ENCODE measurements at regions not wholly inside any gene's neighbourhood (a gene's known extent, or its start where the extent isn't known, plus 50 kb on each side); places are given as distances from the start of the nearest gene placed in this dataset.
A peak's percentile ranks its signal among the peaks of the same experiment; 100 is the strongest.

DNA sequence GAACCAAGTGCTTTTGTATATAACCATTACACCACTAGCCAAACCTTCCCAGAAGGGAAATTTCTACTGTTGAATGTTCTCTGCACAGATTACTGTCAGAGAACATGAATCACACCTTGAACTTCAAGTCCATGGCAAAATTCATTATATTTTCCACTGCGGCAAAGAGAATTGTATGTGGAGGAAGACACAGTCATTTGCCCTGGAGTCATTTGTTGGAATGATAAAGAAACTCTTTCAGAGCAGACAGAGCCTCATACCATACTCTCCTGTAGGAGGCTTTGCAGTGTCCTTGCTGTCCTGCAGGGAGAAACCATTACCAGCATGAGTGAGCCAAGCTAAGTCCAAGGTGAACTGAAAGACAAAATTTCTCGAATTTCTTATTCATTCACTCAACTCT, 369.0 kb downstream of the ARHGEF28 start:
- Histone ChIP-seq H3K79me2 (ENCODE audit: low read length) (no peaks in the 10 kb centered on the region), H3K9me2 (replicated peaks; ENCODE audit: low read length) (no peaks in the 10 kb centered on the region), H3K27ac (ENCODE audit: low read length) (no peak overlapping the region), H3K9ac (ENCODE audit: low read length) (no peak overlapping the region), H3K36me3 (ENCODE audit: low read depth, low read length) (no peaks in the 10 kb centered on the region), H4K20me1 (ENCODE audit: low read length) (no peaks in the 10 kb centered on the region), H3F3A (ENCODE audit: low read length, unreplicated experiment) (no peaks in the 10 kb centered on the region), H2AFZ (ENCODE audit: low read length) (no peak overlapping the region), H3K9me3 (ENCODE audit: low read length) (no peaks in the 10 kb centered on the region), H3K4me3 (ENCODE audit: low read length) (no peak overlapping the region), H3K4me2 (ENCODE audit: low read length) (no peak overlapping the region), H3K4me1 (ENCODE audit: insufficient read depth, low read length) (no peaks in the 10 kb centered on the region), H3K27me3 (ENCODE audit: low read length) (no peaks in the 10 kb centered on the region)
- TF ChIP-seq, protein P1, sequence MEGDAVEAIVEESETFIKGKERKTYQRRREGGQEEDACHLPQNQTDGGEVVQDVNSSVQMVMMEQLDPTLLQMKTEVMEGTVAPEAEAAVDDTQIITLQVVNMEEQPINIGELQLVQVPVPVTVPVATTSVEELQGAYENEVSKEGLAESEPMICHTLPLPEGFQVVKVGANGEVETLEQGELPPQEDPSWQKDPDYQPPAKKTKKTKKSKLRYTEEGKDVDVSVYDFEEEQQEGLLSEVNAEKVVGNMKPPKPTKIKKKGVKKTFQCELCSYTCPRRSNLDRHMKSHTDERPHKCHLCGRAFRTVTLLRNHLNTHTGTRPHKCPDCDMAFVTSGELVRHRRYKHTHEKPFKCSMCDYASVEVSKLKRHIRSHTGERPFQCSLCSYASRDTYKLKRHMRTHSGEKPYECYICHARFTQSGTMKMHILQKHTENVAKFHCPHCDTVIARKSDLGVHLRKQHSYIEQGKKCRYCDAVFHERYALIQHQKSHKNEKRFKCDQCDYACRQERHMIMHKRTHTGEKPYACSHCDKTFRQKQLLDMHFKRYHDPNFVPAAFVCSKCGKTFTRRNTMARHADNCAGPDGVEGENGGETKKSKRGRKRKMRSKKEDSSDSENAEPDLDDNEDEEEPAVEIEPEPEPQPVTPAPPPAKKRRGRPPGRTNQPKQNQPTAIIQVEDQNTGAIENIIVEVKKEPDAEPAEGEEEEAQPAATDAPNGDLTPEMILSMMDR (conservative IDR thresholded peaks at IDR 0.05; ENCODE audit: low read depth, low read length), result no peak
- TF ChIP-seq EZH2phosphoT487 (IDR thresholded peaks at IDR 0.05; ENCODE audit: borderline replicate concordance, low read length), result no peak
- TF ChIP-seq EZH2 (IDR thresholded peaks at IDR 0.05; ENCODE audit: low read length, unreplicated experiment), result no peak
- POLR2A ChIA-PET (ENCODE audit: unreplicated experiment), result no interaction called here
- intact Hi-C loops (cut with micrococcal nuclease), result no loop called here
- CTCF ChIA-PET, result no interaction called here
- ATAC-seq, result peak; percentile 27; the same call in 1 of the 2 replicates
- peak; percentile 64 for DNase-seq
- no TSS peak for BruUV-seq (replicated peaks)
